GM12878 (cell line): ENCODE measurements at regions not wholly inside any gene's neighbourhood (a gene's known extent, or its start where the extent isn't known, plus 50 kb on each side); places are given as distances from the start of the nearest gene placed in this dataset.

ENCODE experiments used
- BCL11A ChIP-seq: IDR thresholded peaks from 2 replicates; pipeline ENCODE4 v1.6.1; 2011; ENCODE audit warnings: low read depth, low read length
- BHLHE40 ChIP-seq, 2 experiments: fragments of 450-650 bp in 1 of 2; IDR thresholded peaks; 2 replicates each; pipeline ENCODE4 v1.6.1; 2011 to 2017; ENCODE audit warnings: low read depth in 2 of 2, borderline replicate concordance in 1 of 2, improper control_type of control experiment in 1 of 2, low read length in 1 of 2, mild to moderate bottlenecking in 1 of 2
- EGR1 ChIP-seq, 2 experiments: IDR thresholded peaks; 1 replicate in 1 of 2; 2 replicates in 1 of 2; pipeline ENCODE4 v1.6.1; 2011 to 2012; ENCODE audit warnings: low read depth in 2 of 2, low read length in 2 of 2, borderline replicate concordance in 1 of 2, mild to moderate bottlenecking in 1 of 2, moderate library complexity in 1 of 2
- GABPA ChIP-seq: IDR thresholded peaks from 2 replicates; pipeline ENCODE4 v1.6.1; 2014; ENCODE audit warnings: antibody characterized with exemption, low read depth, mild to moderate bottlenecking, inconsistent platforms
- MXI1 ChIP-seq: fragments of 150-350 bp; IDR thresholded peaks from 2 replicates; pipeline ENCODE4 v1.6.1; 2011; ENCODE audit warnings: low read depth, mild to moderate bottlenecking, inconsistent platforms, low read length, improper control_type of control experiment
- NFYB ChIP-seq: IDR thresholded peaks from 2 replicates; pipeline ENCODE4 v1.6.1; 2011; ENCODE audit warnings: low read depth, mild to moderate bottlenecking, low read length, improper control_type of control experiment, moderate library complexity; ENCODE audit not compliant: insufficient read depth
- SIX5 ChIP-seq: IDR thresholded peaks from 2 replicates; pipeline ENCODE4 v1.6.1; 2011; ENCODE audit warnings: mild to moderate bottlenecking, low read depth, low read length, moderate library complexity; ENCODE audit not compliant: severe bottlenecking
- SKIL ChIP-seq: fragments of 450-650 bp; IDR thresholded peaks from 2 replicates; pipeline ENCODE4 v1.6.1; 2017; ENCODE audit warnings: mild to moderate bottlenecking, low read depth, inconsistent platforms; ENCODE audit not compliant: poor library complexity, severe bottlenecking
- ZBTB40 ChIP-seq: fragments of 450-650 bp; IDR thresholded peaks from 2 replicates; pipeline ENCODE4 v1.6.1; 2016; ENCODE audit warnings: mild to moderate bottlenecking, moderate library complexity, borderline replicate concordance
- TF ChIP-seq, protein P1 (sequence below), 3 experiments: IDR thresholded peaks in 2 of 3; conservative IDR thresholded peaks in 1 of 3; 2 replicates each; pipeline ENCODE4 v1.5.1; 2011; ENCODE audit warnings: low read depth in 3 of 3, low read length in 3 of 3, mild to moderate bottlenecking in 3 of 3, control low read depth in 2 of 3, moderate library complexity in 2 of 3, inconsistent platforms in 1 of 3, mixed read lengths in 1 of 3; ENCODE audit not compliant: control insufficient read depth in 2 of 3, insufficient read depth in 1 of 3; ENCODE audit errors: extremely low read depth in 1 of 3

GRCh38 chr5:96492459-96493047, 59.5 kb upstream of the PCSK1 start (continued):
- no peak for TF ChIP-seq BHLHE40 (IDR thresholded peaks at IDR 0.05; ENCODE audit: borderline replicate concordance in 1 of 2, low read depth in 2 of 2, low read length in 1 of 2)
- no peak for TF ChIP-seq SIX5
- no peak for TF ChIP-seq ZBTB40
- TF ChIP-seq, protein P1, sequence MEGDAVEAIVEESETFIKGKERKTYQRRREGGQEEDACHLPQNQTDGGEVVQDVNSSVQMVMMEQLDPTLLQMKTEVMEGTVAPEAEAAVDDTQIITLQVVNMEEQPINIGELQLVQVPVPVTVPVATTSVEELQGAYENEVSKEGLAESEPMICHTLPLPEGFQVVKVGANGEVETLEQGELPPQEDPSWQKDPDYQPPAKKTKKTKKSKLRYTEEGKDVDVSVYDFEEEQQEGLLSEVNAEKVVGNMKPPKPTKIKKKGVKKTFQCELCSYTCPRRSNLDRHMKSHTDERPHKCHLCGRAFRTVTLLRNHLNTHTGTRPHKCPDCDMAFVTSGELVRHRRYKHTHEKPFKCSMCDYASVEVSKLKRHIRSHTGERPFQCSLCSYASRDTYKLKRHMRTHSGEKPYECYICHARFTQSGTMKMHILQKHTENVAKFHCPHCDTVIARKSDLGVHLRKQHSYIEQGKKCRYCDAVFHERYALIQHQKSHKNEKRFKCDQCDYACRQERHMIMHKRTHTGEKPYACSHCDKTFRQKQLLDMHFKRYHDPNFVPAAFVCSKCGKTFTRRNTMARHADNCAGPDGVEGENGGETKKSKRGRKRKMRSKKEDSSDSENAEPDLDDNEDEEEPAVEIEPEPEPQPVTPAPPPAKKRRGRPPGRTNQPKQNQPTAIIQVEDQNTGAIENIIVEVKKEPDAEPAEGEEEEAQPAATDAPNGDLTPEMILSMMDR (IDR thresholded peaks at IDR 0.05 in 2 of 3, conservative IDR thresholded peaks at IDR 0.05 in 1 of 3; ENCODE audit: control insufficient read depth in 2 of 3, extremely low read depth in 1 of 3, insufficient read depth in 1 of 3, low read depth in 3 of 3, low read length in 3 of 3): no peak
- no peak for TF ChIP-seq MXI1
- no peak for TF ChIP-seq GABPA
- TF ChIP-seq SKIL: no peak
- no peak for TF ChIP-seq NFYB
- TF ChIP-seq EGR1 (IDR thresholded peaks at IDR 0.05; ENCODE audit: borderline replicate concordance in 1 of 2, low read depth in 2 of 2, low read length in 2 of 2): no peak
- TF ChIP-seq BCL11A: no peak
